Liver (tissue), 8 donors: ENCODE measurements at regions not wholly inside any gene's neighbourhood (a gene's known extent, or its start where the extent isn't known, plus 50 kb on each side); places are given as distances from the start of the nearest gene placed in this dataset.

ENCODE experiments used
- DNase-seq: peaks from one replicate; pipeline ENCODE4 v3.0.0-alpha.2; 2017; ENCODE audit warnings: low spot score
- H3K27ac ChIP-seq, 2 donors: one replicate each; pipeline ENCODE4 v1.7.0; 2013; ENCODE audit warnings: inconsistent platforms in 2 of 2, low read length in 2 of 2, control low read depth in 1 of 2, low read depth in 1 of 2, mild to moderate bottlenecking in 1 of 2
- H3K27me3 ChIP-seq, 4 donors: one replicate each; pipeline versions ENCODE4 v1.6.1 to v1.7.0; 2013; ENCODE audit warnings: low read length in 3 of 4, inconsistent platforms in 1 of 4, mild to moderate bottlenecking in 1 of 4, moderate library complexity in 1 of 4; ENCODE audit not compliant: control insufficient read depth in 4 of 4, insufficient read depth in 4 of 4
- H3K36me3 ChIP-seq, 4 donors: one replicate each; pipeline versions ENCODE4 v1.6.1 to v1.7.0; 2013; ENCODE audit warnings: low read length in 3 of 4, mild to moderate bottlenecking in 3 of 4, low read depth in 1 of 4, moderate library complexity in 1 of 4; ENCODE audit not compliant: control insufficient read depth in 4 of 4, insufficient read depth in 3 of 4
- H3K4me1 ChIP-seq, 4 donors: one replicate each; pipeline versions ENCODE4 v1.6.1 to v1.7.0; 2013; ENCODE audit warnings: low read length in 3 of 4, mild to moderate bottlenecking in 3 of 4, moderate library complexity in 1 of 4; ENCODE audit not compliant: control insufficient read depth in 4 of 4, insufficient read depth in 4 of 4
- H3K4me3 ChIP-seq, 3 donors: one replicate each; pipeline versions ENCODE4 v1.6.1 to v1.7.0; 2013; ENCODE audit warnings: low read length in 3 of 3, control low read depth in 1 of 3, low read depth in 1 of 3, mild to moderate bottlenecking in 1 of 3
- H3K9ac ChIP-seq, 2 donors: one replicate each; pipeline ENCODE4 v1.7.0; 2013; ENCODE audit warnings: low read length in 2 of 2, mild to moderate bottlenecking in 2 of 2, moderate library complexity in 2 of 2, control low read depth in 1 of 2, low read depth in 1 of 2
- H3K9me3 ChIP-seq, 4 donors: one replicate each; pipeline versions ENCODE4 v1.6.1 to v1.7.0; 2013; ENCODE audit warnings: low read length in 3 of 4; ENCODE audit not compliant: control insufficient read depth in 4 of 4
- CTCF ChIP-seq: fragments of 150-350 bp; IDR thresholded peaks from 2 replicates; pipeline ENCODE4 v1.5.1; 2017; ENCODE audit warnings: improper control_type of control experiment, low read depth, low read length; ENCODE audit not compliant: missing input control
- EGR1 ChIP-seq, 2 donors: IDR thresholded peaks; 2 replicates each; pipeline ENCODE4 v1.6.1; 2016 to 2018; ENCODE audit warnings: antibody characterized with exemption in 2 of 2, low read depth in 2 of 2
- FOXA1 ChIP-seq: IDR thresholded peaks from 2 replicates; pipeline ENCODE4 v1.6.1; 2016; ENCODE audit warnings: antibody characterized with exemption
- FOXA2 ChIP-seq: IDR thresholded peaks from 2 replicates; pipeline ENCODE4 v1.6.1; 2016; ENCODE audit warnings: antibody characterized with exemption
- GABPA ChIP-seq, 2 donors: IDR thresholded peaks in 1 of 2; conservative IDR thresholded peaks in 1 of 2; 2 replicates each; pipeline ENCODE4 v1.6.1; 2016; ENCODE audit warnings: antibody characterized with exemption in 2 of 2, mild to moderate bottlenecking in 1 of 2, moderate library complexity in 1 of 2
- HNF4A ChIP-seq, 2 donors: conservative IDR thresholded peaks; 2 replicates each; pipeline ENCODE4 v1.6.1; 2016; ENCODE audit warnings: antibody characterized with exemption in 2 of 2, mild to moderate bottlenecking in 2 of 2
- HNF4G ChIP-seq: IDR thresholded peaks from 2 replicates; pipeline ENCODE4 v1.6.1; 2016; ENCODE audit warnings: antibody characterized with exemption
- JUND ChIP-seq, 2 donors: IDR thresholded peaks; 2 replicates each; pipeline ENCODE4 v1.6.1; 2016; ENCODE audit warnings: antibody characterized with exemption in 2 of 2
- MAX ChIP-seq: IDR thresholded peaks from 2 replicates; pipeline ENCODE4 v1.6.1; 2016; ENCODE audit warnings: antibody characterized with exemption
- NR2F2 ChIP-seq: IDR thresholded peaks from 2 replicates; pipeline ENCODE4 v1.6.1; 2016; ENCODE audit warnings: antibody characterized with exemption
- RAD21 ChIP-seq, 2 donors: IDR thresholded peaks; 2 replicates each; pipeline ENCODE4 v1.6.1; 2016; ENCODE audit warnings: antibody characterized with exemption in 2 of 2, mild to moderate bottlenecking in 2 of 2
- RXRA ChIP-seq, 2 donors: IDR thresholded peaks; 2 replicates each; pipeline ENCODE4 v1.6.1; 2017 to 2018; ENCODE audit warnings: antibody characterized with exemption in 2 of 2, mild to moderate bottlenecking in 1 of 2
- SP1 ChIP-seq: IDR thresholded peaks from 2 replicates; pipeline ENCODE4 v1.6.1; 2018; ENCODE audit warnings: antibody characterized with exemption, mild to moderate bottlenecking
- TAF1 ChIP-seq: conservative IDR thresholded peaks from 2 replicates; pipeline ENCODE4 v1.6.1; 2016; ENCODE audit warnings: antibody characterized with exemption, mild to moderate bottlenecking
- YY1 ChIP-seq: IDR thresholded peaks from 2 replicates; pipeline ENCODE4 v1.6.1; 2016; ENCODE audit warnings: antibody characterized with exemption, mild to moderate bottlenecking
- ZBTB33 ChIP-seq: IDR thresholded peaks from 2 replicates; pipeline ENCODE4 v1.6.1; 2016; ENCODE audit warnings: antibody characterized with exemption
- WGBS: extraction: QIAGEN DNeasy Blood & Tissue Kit; methylation state at CpG from one replicate; pipeline ENCODE4 v1.1.7; 2013; 5-methylcytosine and 5-hydroxymethylcytosine counted together
- TF ChIP-seq, protein P1 (sequence below): IDR thresholded peaks from 2 replicates; pipeline ENCODE4 v1.6.1; 2016; ENCODE audit warnings: antibody characterized with exemption
- TF ChIP-seq, protein P2 (sequence below): IDR thresholded peaks from 2 replicates; pipeline ENCODE4 v1.6.1; 2016; ENCODE audit warnings: antibody characterized with exemption, mild to moderate bottlenecking
- donor health status: healthy.
- donor health status: healthy.
- donor health status: healthy.
- donor health status: healthy.
- donor health status: healthy.

GRCh38 chr4:181550381-181550780, 692.8 kb upstream of the TENM3 start:
- H3K9me3 ChIP-seq, result no peaks in the 10 kb centered on the region
- no peak overlapping the region for H3K4me3 ChIP-seq
- DNase-seq, result no peak
- H3K27me3 ChIP-seq, result peaks cover 0 to 3% (median 0%) of the 10 kb centered on the region in 4 donors
- TF ChIP-seq ZBTB33, result no peak
- TF ChIP-seq EGR1 (IDR thresholded peaks at IDR 0.05; ENCODE audit: low read depth in 2 of 2), result no peak
- TF ChIP-seq, protein P1, sequence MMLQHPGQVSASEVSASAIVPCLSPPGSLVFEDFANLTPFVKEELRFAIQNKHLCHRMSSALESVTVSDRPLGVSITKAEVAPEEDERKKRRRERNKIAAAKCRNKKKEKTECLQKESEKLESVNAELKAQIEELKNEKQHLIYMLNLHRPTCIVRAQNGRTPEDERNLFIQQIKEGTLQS, result no peak
- no peak for TF ChIP-seq HNF4A (conservative IDR thresholded peaks at IDR 0.05)
- no peak for TF ChIP-seq CTCF
- no peak for TF ChIP-seq RAD21 (IDR thresholded peaks at IDR 0.05)
- TF ChIP-seq, protein P2, sequence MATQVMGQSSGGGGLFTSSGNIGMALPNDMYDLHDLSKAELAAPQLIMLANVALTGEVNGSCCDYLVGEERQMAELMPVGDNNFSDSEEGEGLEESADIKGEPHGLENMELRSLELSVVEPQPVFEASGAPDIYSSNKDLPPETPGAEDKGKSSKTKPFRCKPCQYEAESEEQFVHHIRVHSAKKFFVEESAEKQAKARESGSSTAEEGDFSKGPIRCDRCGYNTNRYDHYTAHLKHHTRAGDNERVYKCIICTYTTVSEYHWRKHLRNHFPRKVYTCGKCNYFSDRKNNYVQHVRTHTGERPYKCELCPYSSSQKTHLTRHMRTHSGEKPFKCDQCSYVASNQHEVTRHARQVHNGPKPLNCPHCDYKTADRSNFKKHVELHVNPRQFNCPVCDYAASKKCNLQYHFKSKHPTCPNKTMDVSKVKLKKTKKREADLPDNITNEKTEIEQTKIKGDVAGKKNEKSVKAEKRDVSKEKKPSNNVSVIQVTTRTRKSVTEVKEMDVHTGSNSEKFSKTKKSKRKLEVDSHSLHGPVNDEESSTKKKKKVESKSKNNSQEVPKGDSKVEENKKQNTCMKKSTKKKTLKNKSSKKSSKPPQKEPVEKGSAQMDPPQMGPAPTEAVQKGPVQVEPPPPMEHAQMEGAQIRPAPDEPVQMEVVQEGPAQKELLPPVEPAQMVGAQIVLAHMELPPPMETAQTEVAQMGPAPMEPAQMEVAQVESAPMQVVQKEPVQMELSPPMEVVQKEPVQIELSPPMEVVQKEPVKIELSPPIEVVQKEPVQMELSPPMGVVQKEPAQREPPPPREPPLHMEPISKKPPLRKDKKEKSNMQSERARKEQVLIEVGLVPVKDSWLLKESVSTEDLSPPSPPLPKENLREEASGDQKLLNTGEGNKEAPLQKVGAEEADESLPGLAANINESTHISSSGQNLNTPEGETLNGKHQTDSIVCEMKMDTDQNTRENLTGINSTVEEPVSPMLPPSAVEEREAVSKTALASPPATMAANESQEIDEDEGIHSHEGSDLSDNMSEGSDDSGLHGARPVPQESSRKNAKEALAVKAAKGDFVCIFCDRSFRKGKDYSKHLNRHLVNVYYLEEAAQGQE, result no peak
- no peak for TF ChIP-seq FOXA2
- TF ChIP-seq TAF1, result no peak
- no peak for TF ChIP-seq RXRA (IDR thresholded peaks at IDR 0.05)
- TF ChIP-seq HNF4G, result no peak
- TF ChIP-seq JUND (IDR thresholded peaks at IDR 0.05), result no peak
- TF ChIP-seq FOXA1, result no peak
- TF ChIP-seq YY1, result no peak
- TF ChIP-seq SP1, result no peak
- no peak for TF ChIP-seq NR2F2
- TF ChIP-seq GABPA (IDR thresholded peaks at IDR 0.05 in 1 of 2, conservative IDR thresholded peaks at IDR 0.05 in 1 of 2), result no peak
- no peak for TF ChIP-seq MAX
- no peak overlapping the region for H3K27ac ChIP-seq
- no peaks in the 10 kb centered on the region for H3K36me3 ChIP-seq
- no peak overlapping the region for H3K9ac ChIP-seq
- 84% methylated on average over 1 of the region's 1 CpG for WGBS
- no peaks in the 10 kb centered on the region for H3K4me1 ChIP-seq
